Cardiac fibroblast (primary cell): ENCODE measurements at regions not wholly inside any gene's neighbourhood (a gene's known extent, or its start where the extent isn't known, plus 50 kb on each side); places are given as distances from the start of the nearest gene placed in this dataset.

Experiments
- DNase-seq, 2 donors: peaks; one replicate each; pipeline versions ENCODE4 v3.0.0 to v3.0.0-alpha.2; 2010; ENCODE audit warnings: low read depth in 2 of 2
- H3K4me3 ChIP-seq, 2 donors: replicated peaks in 1 of 2; 1 replicate in 1 of 2; 2 replicates in 1 of 2; pipeline ENCODE4 v1.5.1; 2011; ENCODE audit warnings: low read depth in 2 of 2, low read length in 2 of 2, mild to moderate bottlenecking in 2 of 2, moderate library complexity in 1 of 2
- CTCF ChIP-seq: IDR thresholded peaks from one replicate; pipeline ENCODE4 v1.5.1; 2011; ENCODE audit warnings: low read depth, mild to moderate bottlenecking, low read length, inconsistent platforms

- DNase-seq: no peak
- H3K4me3 ChIP-seq: no peak overlapping the region
- no peak for TF ChIP-seq CTCF
These were observed 61.7 kb downstream of the ZFP36L2 start for GRCh38 chr2:43164686-43165085.

- no peak for DNase-seq
- TF ChIP-seq CTCF: no peak
- no peak overlapping the region for H3K4me3 ChIP-seq
These were observed 62.7 kb downstream of the ZFP36L2 start for GRCh38 chr2:43163584-43164270.

GRCh38 chr2:43162511-43162776 is 64.0 kb downstream of the ZFP36L2 start:
- H3K4me3 ChIP-seq: no peak overlapping the region
- no peak for DNase-seq
- TF ChIP-seq CTCF: no peak

GRCh38 chr2:43161650-43162510 is 64.5 kb downstream of the ZFP36L2 start:
- no peak for TF ChIP-seq CTCF
- no peak for DNase-seq
- no peak overlapping the region for H3K4me3 ChIP-seq

- DNase-seq: no peak
- no peak for TF ChIP-seq CTCF
- H3K4me3 ChIP-seq: no peak overlapping the region
These were observed 65.6 kb downstream of the ZFP36L2 start for GRCh38 chr2:43160778-43161177.

GRCh38 chr2:43159797-43160196 is 66.6 kb downstream of the ZFP36L2 start:
- no peak for DNase-seq
- no peak overlapping the region for H3K4me3 ChIP-seq
- no peak for TF ChIP-seq CTCF
